Tibial nerve (tissue), 1 donor: ENCODE measurements at regions not wholly inside any gene's neighbourhood (a gene's known extent, or its start where the extent isn't known, plus 50 kb on each side); places are given as distances from the start of the nearest gene placed in this dataset. TPM values are rescaled to one million over a fixed set of nuclear protein-coding genes. Genes with fewer than 3 reads are reported as not detected.

Experiments
- small RNA-seq: library from RNA; depleted of rRNA; stranded (forward); fragments of <200 nt; gene quantifications from one replicate; pipeline ENCODE3, GENCODE V24; 2016

Small RNA genes in the stretch of these regions (small RNA-seq; reads per million reads assigned to genes)
- gene RNU6-493P = not detected
